RWPE1 (cell line): ENCODE measurements at regions not wholly inside any gene's neighbourhood (a gene's known extent, or its start where the extent isn't known, plus 50 kb on each side); places are given as distances from the start of the nearest gene placed in this dataset.

Experiments
- CTCF ChIA-PET: fragments of 350-600 bp; sonication (Branson Sonifier 250); formaldehyde crosslinking; extraction: SDS; loops from one replicate; lab custom pipeline; 2021; lab: Yijun Ruan, JAX
- POLR2A ChIA-PET: fragments of 400-600 bp; formaldehyde crosslinking; extraction: SDS; loops from one replicate; lab custom pipeline; 2020; ENCODE audit warnings: antibody characterized with exemption; ENCODE audit not compliant: low non-redundant PET; lab: Yijun Ruan, JAX
- DNase-seq: peaks from one replicate; pipeline ENCODE4 v3.0.0; 2012; ENCODE audit warnings: low spot score
- H3K27ac ChIP-seq: fragments of 450-650 bp; 2 replicates; pipeline ENCODE4 v1.5.1; 2017
- CTCF ChIP-seq: fragments of 450-650 bp; conservative IDR thresholded peaks from 2 replicates; pipeline ENCODE4 v1.5.1; 2017; ENCODE audit warnings: low read depth, mild to moderate bottlenecking

GRCh38 chr12:23221926-23222325 is 597.0 kb downstream of the ETNK1 start:
- POLR2A ChIA-PET: interaction anchor here (0.6 kb wide), 1 partner anchor 795 kb away, joined by 5 read pairs; no protein-coding TSS in a partner anchor

GRCh38 chr12:23222801-23223200 is 597.8 kb downstream of the ETNK1 start:
- CTCF ChIA-PET: no interaction called here
- no peak for DNase-seq
- no peak for TF ChIP-seq CTCF
- POLR2A ChIA-PET: no interaction called here
- H3K27ac ChIP-seq: no peak overlapping the region

More at GRCh38 chr12:23221926-23222325, 597.0 kb downstream of the ETNK1 start:
- CTCF ChIA-PET: interaction anchor here (0.5 to 0.6 kb wide), 3 partner anchors 10 to 1400 kb away, joined by 3 to 4 read pairs (median 3); no protein-coding TSS in a partner anchor
- no peak for DNase-seq
- H3K27ac ChIP-seq: no peak overlapping the region
- no peak for TF ChIP-seq CTCF

- no peak for TF ChIP-seq CTCF
- no peak overlapping the region for H3K27ac ChIP-seq
- ChIA-PET CTCF (interaction anchor here (0.6 kb wide), 1 partner anchor 575 kb away, joined by 5 read pairs; no protein-coding TSS in a partner anchor), POLR2A (no interaction called here)
- DNase-seq: no peak
Observed at GRCh38 chr12:23228101-23228500, 603.1 kb downstream of the ETNK1 start.

GRCh38 chr12:23230899-23231298 is 605.9 kb downstream of the ETNK1 start:
- POLR2A ChIA-PET: no interaction called here
- no peak for TF ChIP-seq CTCF
- CTCF ChIA-PET: no interaction called here
- no peak for DNase-seq
- no peak overlapping the region for H3K27ac ChIP-seq

- POLR2A ChIA-PET: no interaction called here
- H3K27ac ChIP-seq: no peak overlapping the region
- DNase-seq: no peak
- CTCF ChIA-PET: no interaction called here
- TF ChIP-seq CTCF: no peak
Observed at GRCh38 chr12:23236066-23236780, 611.3 kb downstream of the ETNK1 start.

- no peak for TF ChIP-seq CTCF
- DNase-seq: no peak
- POLR2A ChIA-PET: no interaction called here
- CTCF ChIA-PET: no interaction called here
- no peak overlapping the region for H3K27ac ChIP-seq
Observed at GRCh38 chr12:23236811-23237210, 611.8 kb downstream of the ETNK1 start.
